ENCODE measurements at regions not wholly inside any gene's neighbourhood (a gene's known extent, or its start where the extent isn't known, plus 50 kb on each side); places are given as distances from the start of the nearest gene placed in this dataset.

DNA sequence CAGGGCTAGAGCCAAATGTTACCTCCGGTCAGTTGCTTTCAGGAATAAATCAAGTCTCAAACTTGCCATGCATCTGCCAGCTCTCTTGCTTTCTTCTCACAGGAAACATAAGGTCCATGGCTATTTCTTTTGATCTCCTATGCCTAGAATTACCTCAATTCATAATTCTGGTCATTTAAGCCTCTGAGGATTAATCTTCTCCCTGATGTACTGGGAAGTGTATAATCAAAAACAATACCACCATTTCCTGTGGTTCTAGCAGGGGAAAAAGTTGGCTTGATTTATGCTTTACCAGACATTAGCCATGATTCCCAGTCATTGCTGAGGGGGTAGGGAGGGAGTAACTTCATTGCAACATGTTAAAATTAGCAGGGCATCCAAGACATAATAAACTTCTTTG lies 268.7 kb upstream of the EMCN start:
- H3K4me1 ChIP-seq (replicated peaks): no peaks in the 10 kb centered on the region
- no peak overlapping the region for H3K27ac ChIP-seq
- DNase-seq (ENCODE audit: low spot score): no peak
- 68% methylated on average over 1 of the region's 1 CpG for WGBS
- H3K9me3 ChIP-seq: no peaks in the 10 kb centered on the region
- TF ChIP-seq POLR2AphosphoS5 (IDR thresholded peaks at IDR 0.05) (no peak), POLR2A (IDR thresholded peaks at IDR 0.05) (no peak)
- TF ChIP-seq, protein P1, sequence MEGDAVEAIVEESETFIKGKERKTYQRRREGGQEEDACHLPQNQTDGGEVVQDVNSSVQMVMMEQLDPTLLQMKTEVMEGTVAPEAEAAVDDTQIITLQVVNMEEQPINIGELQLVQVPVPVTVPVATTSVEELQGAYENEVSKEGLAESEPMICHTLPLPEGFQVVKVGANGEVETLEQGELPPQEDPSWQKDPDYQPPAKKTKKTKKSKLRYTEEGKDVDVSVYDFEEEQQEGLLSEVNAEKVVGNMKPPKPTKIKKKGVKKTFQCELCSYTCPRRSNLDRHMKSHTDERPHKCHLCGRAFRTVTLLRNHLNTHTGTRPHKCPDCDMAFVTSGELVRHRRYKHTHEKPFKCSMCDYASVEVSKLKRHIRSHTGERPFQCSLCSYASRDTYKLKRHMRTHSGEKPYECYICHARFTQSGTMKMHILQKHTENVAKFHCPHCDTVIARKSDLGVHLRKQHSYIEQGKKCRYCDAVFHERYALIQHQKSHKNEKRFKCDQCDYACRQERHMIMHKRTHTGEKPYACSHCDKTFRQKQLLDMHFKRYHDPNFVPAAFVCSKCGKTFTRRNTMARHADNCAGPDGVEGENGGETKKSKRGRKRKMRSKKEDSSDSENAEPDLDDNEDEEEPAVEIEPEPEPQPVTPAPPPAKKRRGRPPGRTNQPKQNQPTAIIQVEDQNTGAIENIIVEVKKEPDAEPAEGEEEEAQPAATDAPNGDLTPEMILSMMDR (IDR thresholded peaks at IDR 0.05): no peak
- no peaks in the 10 kb centered on the region for H3K27me3 ChIP-seq (replicated peaks; ENCODE audit: insufficient read depth)
- H3K4me3 ChIP-seq: no peak overlapping the region
- intact Hi-C loops (cut with DNase I): no loop called here
- no peaks in the 10 kb centered on the region for H3K36me3 ChIP-seq

GRCh38 chr4:100782356-100782755 lies 264.5 kb upstream of the EMCN start:
- intact Hi-C loops (cut with DNase I): no loop called here

GRCh38 chr4:100781435-100781834 lies 263.6 kb upstream of the EMCN start:
- Histone ChIP-seq H3K36me3 (no peaks in the 10 kb centered on the region), H3K27me3 (replicated peaks; ENCODE audit: insufficient read depth) (no peaks in the 10 kb centered on the region), H3K4me3 (no peak overlapping the region), H3K27ac (no peak overlapping the region), H3K9me3 (no peaks in the 10 kb centered on the region), H3K4me1 (replicated peaks) (no peaks in the 10 kb centered on the region)
- intact Hi-C loops (cut with DNase I): no loop called here
- no peak for DNase-seq (ENCODE audit: low spot score)
- TF ChIP-seq, protein P1 (IDR thresholded peaks at IDR 0.05): no peak
- TF ChIP-seq POLR2AphosphoS5 (IDR thresholded peaks at IDR 0.05) (no peak), POLR2A (IDR thresholded peaks at IDR 0.05) (no peak)

More at GRCh38 chr4:100782356-100782755, 264.5 kb upstream of the EMCN start:
- DNase-seq (ENCODE audit: low spot score): no peak
- no peaks in the 10 kb centered on the region for H3K27me3 ChIP-seq (replicated peaks; ENCODE audit: insufficient read depth)
- H3K27ac ChIP-seq: no peak overlapping the region
- WGBS: 27% methylated on average over 5 of the region's 5 CpGs
- no peak for TF ChIP-seq POLR2AphosphoS5 (IDR thresholded peaks at IDR 0.05)
- TF ChIP-seq POLR2A (IDR thresholded peaks at IDR 0.05): no peak
- TF ChIP-seq, protein P1 (IDR thresholded peaks at IDR 0.05): no peak
- H3K4me1 ChIP-seq (replicated peaks): no peaks in the 10 kb centered on the region
- no peaks in the 10 kb centered on the region for H3K36me3 ChIP-seq
- H3K4me3 ChIP-seq: no peak overlapping the region
- H3K9me3 ChIP-seq: no peaks in the 10 kb centered on the region

DNA sequence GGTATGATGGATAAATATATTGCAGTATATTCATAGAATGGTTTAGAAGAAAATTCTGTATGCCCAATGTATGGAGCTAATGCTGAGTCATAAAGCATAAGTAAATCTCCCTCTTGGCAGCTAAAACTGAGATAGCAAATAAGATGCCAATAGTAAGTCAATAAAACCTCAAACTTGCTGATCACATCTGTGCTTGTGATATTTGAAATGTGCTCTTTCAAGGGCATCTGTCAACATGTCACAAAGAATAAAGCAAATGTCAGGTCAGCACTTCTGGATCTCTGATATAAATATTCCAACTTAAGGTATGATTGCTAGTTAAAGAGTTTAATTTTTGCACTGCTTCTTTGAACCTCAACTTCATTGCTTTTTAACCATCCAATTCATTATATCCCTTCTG lies 262.3 kb upstream of the EMCN start:
- intact Hi-C loops (cut with DNase I): no loop called here
- Histone ChIP-seq H3K4me3 (no peak overlapping the region), H3K9me3 (no peaks in the 10 kb centered on the region), H3K4me1 (replicated peaks) (no peaks in the 10 kb centered on the region), H3K36me3 (no peaks in the 10 kb centered on the region), H3K27me3 (replicated peaks; ENCODE audit: insufficient read depth) (no peaks in the 10 kb centered on the region), H3K27ac (no peak overlapping the region)
- TF ChIP-seq, protein P1 (IDR thresholded peaks at IDR 0.05): no peak
- no peak for TF ChIP-seq POLR2A (IDR thresholded peaks at IDR 0.05)
- TF ChIP-seq POLR2AphosphoS5 (IDR thresholded peaks at IDR 0.05): no peak
- no peak for DNase-seq (ENCODE audit: low spot score)

DNA sequence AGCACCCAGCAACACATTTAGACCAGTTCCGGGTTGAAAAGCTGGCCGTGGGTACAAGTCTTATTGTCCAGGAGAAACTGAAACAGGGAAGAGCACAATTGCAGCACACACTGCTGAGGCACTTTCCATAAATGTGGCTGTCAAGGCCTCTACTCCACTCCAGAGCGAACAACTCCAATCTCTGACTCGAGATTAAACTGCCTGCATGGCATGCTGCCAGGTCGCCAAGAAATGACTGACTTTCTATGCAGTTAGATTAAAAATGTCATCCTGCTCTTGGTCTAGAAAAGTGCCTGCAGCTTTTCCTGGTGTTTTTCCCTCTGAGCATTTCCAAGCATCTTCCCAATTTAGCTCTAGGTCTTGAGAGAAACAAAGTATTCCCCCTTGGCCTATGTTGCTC lies 260.6 kb upstream of the EMCN start:
- TF ChIP-seq POLR2A (IDR thresholded peaks at IDR 0.05): no peak
- TF ChIP-seq, protein P1 (IDR thresholded peaks at IDR 0.05): no peak
- no peak for TF ChIP-seq POLR2AphosphoS5 (IDR thresholded peaks at IDR 0.05)
- 86% methylated on average over 5 of the region's 5 CpGs for WGBS

More for the DNA sequence above, 260.6 kb upstream of the EMCN start:
- Histone ChIP-seq H3K27ac (no peak overlapping the region), H3K9me3 (no peaks in the 10 kb centered on the region), H3K4me1 (replicated peaks) (no peaks in the 10 kb centered on the region), H3K36me3 (no peaks in the 10 kb centered on the region), H3K27me3 (replicated peaks; ENCODE audit: insufficient read depth) (no peaks in the 10 kb centered on the region), H3K4me3 (no peak overlapping the region)
- intact Hi-C loops (cut with DNase I): no loop called here
- no peak for DNase-seq (ENCODE audit: low spot score)

Measured in prostate gland (tissue), 2 donors.